ENCODE measurements at regions not wholly inside any gene's neighbourhood (a gene's known extent, or its start where the extent isn't known, plus 50 kb on each side); places are given as distances from the start of the nearest gene placed in this dataset.

DNA sequence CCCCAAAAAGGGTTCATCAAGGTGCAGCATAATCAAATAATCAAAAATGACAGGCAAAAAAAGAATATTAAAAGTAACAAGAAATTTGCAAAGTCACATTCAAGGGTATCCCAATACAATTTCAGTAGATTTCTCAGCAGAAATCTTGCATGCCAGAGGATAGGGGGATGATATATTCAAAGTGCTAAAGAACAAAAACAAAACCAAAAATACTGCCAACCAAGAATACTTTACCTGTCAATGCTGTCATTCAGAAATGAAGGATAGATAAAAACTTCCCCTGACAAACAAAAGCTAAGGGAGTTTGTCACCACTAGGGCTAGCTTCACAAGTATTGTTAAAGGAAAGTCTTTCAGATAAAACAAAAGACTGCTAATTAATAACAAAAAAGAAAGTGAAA lies 68.7 kb upstream of the EDIL3 start:
- Histone ChIP-seq H3K9me3 (ENCODE audit: low read depth) (no peaks in the 10 kb centered on the region), H3K27ac (no peak overlapping the region), H3K79me2 (no peaks in the 10 kb centered on the region), H3K4me1 (ENCODE audit: insufficient read depth) (no peaks in the 10 kb centered on the region), H3K27me3 (no peaks in the 10 kb centered on the region), H3K4me3 (no peak overlapping the region), H3K36me3 (replicated peaks; ENCODE audit: insufficient read depth, low read depth) (no peaks in the 10 kb centered on the region), H2AFZ (no peak overlapping the region), H3K4me2 (no peak overlapping the region), H3K9me2 (replicated peaks; ENCODE audit: insufficient read depth) (no peaks in the 10 kb centered on the region), H4K20me1 (ENCODE audit: insufficient read depth, poor library complexity, severe bottlenecking) (no peaks in the 10 kb centered on the region)
- TF ChIP-seq CTCF (IDR thresholded peaks at IDR 0.05; ENCODE audit: poor library complexity) (no peak), EZH2phosphoT487 (IDR thresholded peaks at IDR 0.05; ENCODE audit: low read depth, severe bottlenecking, unreplicated experiment) (no peak), EZH2 (IDR thresholded peaks at IDR 0.05; ENCODE audit: borderline replicate concordance) (no peak)
- DNase-seq (ENCODE audit: low spot score): no peak

- TF ChIP-seq EZH2phosphoT487 (IDR thresholded peaks at IDR 0.05; ENCODE audit: low read depth, severe bottlenecking, unreplicated experiment): no peak
- peak; percentile 40 for TF ChIP-seq CTCF (IDR thresholded peaks at IDR 0.05; ENCODE audit: poor library complexity)
- TF ChIP-seq EZH2 (IDR thresholded peaks at IDR 0.05; ENCODE audit: borderline replicate concordance): no peak
- no peak for DNase-seq (ENCODE audit: low spot score)
These were observed 66.1 kb upstream of the EDIL3 start for GRCh38 chr5:84450617-84451414.

DNA sequence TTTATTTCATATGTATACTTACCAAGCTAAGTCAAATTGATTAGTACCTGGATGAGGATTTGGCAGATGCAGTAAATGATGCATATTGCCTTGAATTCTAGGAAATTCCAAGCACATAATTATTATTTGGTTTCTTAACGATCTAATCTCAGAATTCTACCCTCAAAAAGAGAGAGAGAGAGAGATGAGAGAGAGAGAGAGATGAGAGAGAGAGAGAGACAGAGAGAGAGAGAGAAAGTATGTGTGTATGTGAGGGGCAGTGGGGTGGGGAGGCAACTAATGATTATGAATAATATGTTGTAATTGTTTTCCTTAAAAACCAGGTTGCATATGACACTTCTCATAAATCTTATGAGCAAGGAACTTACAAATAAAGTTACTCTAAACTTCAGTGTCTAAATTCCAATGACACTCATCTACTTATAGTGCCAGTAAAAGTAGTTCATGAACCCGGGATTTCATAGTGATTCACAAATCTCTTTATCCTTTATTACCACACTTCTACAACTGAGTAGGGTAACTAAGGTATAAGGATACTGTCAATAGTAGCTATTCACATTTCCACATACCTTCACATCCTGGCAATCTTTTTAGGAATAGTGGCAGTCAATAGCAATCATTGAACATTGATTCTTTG lies 60.5 kb upstream of the EDIL3 start:
- H3K9me3 ChIP-seq (ENCODE audit: low read depth): no peaks in the 10 kb centered on the region
- H3K79me2 ChIP-seq: no peaks in the 10 kb centered on the region
- no peaks in the 10 kb centered on the region for H3K36me3 ChIP-seq (replicated peaks; ENCODE audit: insufficient read depth, low read depth)
- H2AFZ ChIP-seq: no peak overlapping the region
- no peak overlapping the region for H3K4me3 ChIP-seq
- no peak overlapping the region for H3K27ac ChIP-seq
- H3K4me2 ChIP-seq: no peak overlapping the region
- WGBS (ENCODE audit: low lambda C conversion rate, missing lambda C conversion rate): 74% methylated on average over 2 of the region's 2 CpGs
- no peaks in the 10 kb centered on the region for H3K9me2 ChIP-seq (replicated peaks; ENCODE audit: insufficient read depth)
- H3K4me1 ChIP-seq (ENCODE audit: insufficient read depth): no peaks in the 10 kb centered on the region
- no peak for DNase-seq (ENCODE audit: low spot score)
- TF ChIP-seq CTCF (IDR thresholded peaks at IDR 0.05; ENCODE audit: poor library complexity): no peak
- no peak for TF ChIP-seq EZH2 (IDR thresholded peaks at IDR 0.05; ENCODE audit: borderline replicate concordance)
- no peak for TF ChIP-seq EZH2phosphoT487 (IDR thresholded peaks at IDR 0.05; ENCODE audit: low read depth, severe bottlenecking, unreplicated experiment)
- no peaks in the 10 kb centered on the region for H4K20me1 ChIP-seq (ENCODE audit: insufficient read depth, poor library complexity, severe bottlenecking)
- no peaks in the 10 kb centered on the region for H3K27me3 ChIP-seq

More at GRCh38 chr5:84450617-84451414, 66.1 kb upstream of the EDIL3 start:
- Histone ChIP-seq H3K4me2 (no peak overlapping the region), H3K27me3 (no peaks in the 10 kb centered on the region), H4K20me1 (ENCODE audit: insufficient read depth, poor library complexity, severe bottlenecking) (no peaks in the 10 kb centered on the region), H3K79me2 (no peaks in the 10 kb centered on the region), H3K9me2 (replicated peaks; ENCODE audit: insufficient read depth) (no peaks in the 10 kb centered on the region), H3K4me3 (no peak overlapping the region), H3K36me3 (replicated peaks; ENCODE audit: insufficient read depth, low read depth) (no peaks in the 10 kb centered on the region), H3K9me3 (ENCODE audit: low read depth) (no peaks in the 10 kb centered on the region), H3K27ac (no peak overlapping the region), H3K4me1 (ENCODE audit: insufficient read depth) (no peaks in the 10 kb centered on the region), H2AFZ (no peak overlapping the region)
- 100% methylated on average over 2 of the region's 2 CpGs for WGBS (ENCODE audit: low lambda C conversion rate, missing lambda C conversion rate)

All from hepatocyte (in vitro differentiated cells).